SU-DHL-6 (cell line): ENCODE measurements at regions not wholly inside any gene's neighbourhood (a gene's known extent, or its start where the extent isn't known, plus 50 kb on each side); places are given as distances from the start of the nearest gene placed in this dataset.
A peak's percentile ranks its signal among the peaks of the same experiment; 100 is the strongest.

Source experiments
- H2AFZ ChIP-seq: fragments of 200-600 bp; sonication (generic); 2 replicates; pipeline ENCODE4 v1.6.1; 2014; ENCODE audit warnings: low read depth, mild to moderate bottlenecking, moderate library complexity, mixed read lengths, antibody characterized with exemption, low read length; ENCODE audit not compliant: severe bottlenecking
- H3F3A ChIP-seq: fragments of 200-600 bp; shearing (Covaris generic); 2 replicates; pipeline ENCODE4 v1.6.0; 2016; ENCODE audit warnings: antibody characterized with exemption, mild to moderate bottlenecking; ENCODE audit not compliant: insufficient read depth
- H3K27ac ChIP-seq: fragments of 200-600 bp; sonication (generic); 2 replicates; pipeline ENCODE4 v1.5.1; 2016; ENCODE audit warnings: low read depth, mild to moderate bottlenecking, low read length, moderate library complexity, mixed read lengths
- H3K27me3 ChIP-seq: fragments of 200-600 bp; sonication (generic), shearing (Covaris generic); 2 replicates; pipeline ENCODE4 v1.6.0; 2014; ENCODE audit warnings: mild to moderate bottlenecking, low read length
- H3K36me3 ChIP-seq: fragments of 200-600 bp; sonication (generic); 2 replicates; pipeline ENCODE4 v1.6.1; 2014; ENCODE audit warnings: mild to moderate bottlenecking, low read length, mixed read lengths
- H3K4me2 ChIP-seq: fragments of 300-600, 200-600 bp; shearing (Covaris generic), sonication (generic); 2 replicates; pipeline ENCODE4 v1.6.0; 2014; ENCODE audit warnings: low read length, low read depth, mild to moderate bottlenecking; ENCODE audit not compliant: poor library complexity, severe bottlenecking
- H3K4me3 ChIP-seq: fragments of 200-600 bp; sonication (generic); 2 replicates; pipeline ENCODE4 v1.5.1; 2014; ENCODE audit warnings: antibody characterized with exemption, low read length, mild to moderate bottlenecking, mixed read lengths; ENCODE audit not compliant: insufficient read depth, poor library complexity, severe bottlenecking
- H3K79me2 ChIP-seq: fragments of 200-600 bp; sonication (generic); 2 replicates; pipeline ENCODE4 v1.6.1; 2014; ENCODE audit warnings: mild to moderate bottlenecking, low read length, moderate library complexity; ENCODE audit not compliant: insufficient read depth
- H3K9ac ChIP-seq: fragments of 200-600 bp; sonication (generic); 2 replicates; pipeline ENCODE4 v1.7.0; 2014; ENCODE audit warnings: mild to moderate bottlenecking, low read length
- H3K9me2 ChIP-seq: fragments of 200-600 bp; sonication (generic); replicated peaks from 2 replicates; pipeline ENCODE4 v1.6.1; 2014; ENCODE audit warnings: low read length; ENCODE audit not compliant: insufficient read depth
- H3K9me3 ChIP-seq: fragments of 200-600 bp; sonication (generic); 2 replicates; pipeline ENCODE4 v1.6.1; 2014; ENCODE audit warnings: low read length, mixed read lengths; ENCODE audit not compliant: insufficient read depth
- H4K20me1 ChIP-seq: fragments of 200-600 bp; sonication (generic); 2 replicates; pipeline ENCODE4 v1.6.1; 2014; ENCODE audit warnings: low read depth, mild to moderate bottlenecking, antibody characterized with exemption, low read length, moderate library complexity, mixed read lengths
- EZH2phosphoT487 ChIP-seq: fragments of 200-600 bp; sonication (generic), shearing (Covaris generic); conservative IDR thresholded peaks from 2 replicates; pipeline ENCODE4 v1.6.1; 2018; ENCODE audit warnings: mild to moderate bottlenecking, antibody characterized with exemption, low read length, moderate library complexity, mixed read lengths
- TF ChIP-seq, protein P1 (sequence below): fragments of 200-600 bp; sonication (generic); IDR thresholded peaks from one replicate; pipeline ENCODE4 v1.5.1; 2017; ENCODE audit warnings: antibody characterized with exemption, mild to moderate bottlenecking, low read length, moderate library complexity; ENCODE audit not compliant: insufficient read depth, poor library complexity, severe bottlenecking

DNA sequence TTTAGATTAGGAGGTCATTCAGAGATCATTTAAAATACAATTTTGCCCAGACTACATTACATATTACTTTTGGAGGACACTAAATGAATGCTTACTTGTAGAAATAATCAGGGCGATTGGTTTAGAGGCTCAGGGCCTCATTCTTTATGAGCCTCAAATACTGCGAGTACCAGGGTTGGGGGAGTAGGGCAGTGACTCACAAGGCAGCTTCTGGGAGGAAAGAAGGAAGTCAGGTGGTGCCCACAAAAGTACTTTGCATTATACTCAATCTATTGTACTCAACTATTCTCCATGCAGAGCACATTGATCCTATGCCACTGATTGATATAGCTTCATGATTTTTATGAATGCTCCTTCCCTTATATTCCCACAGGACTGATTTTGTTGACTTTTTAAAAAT, 166.9 kb downstream of the SOCS6 start:
- Histone ChIP-seq H3K36me3 (no peaks in the 10 kb centered on the region), H3K9me2 (no peaks in the 10 kb centered on the region), H3K9ac (no peak overlapping the region), H3K27me3 (no peaks in the 10 kb centered on the region), H3K4me2 (no peak overlapping the region), H4K20me1 (no peaks in the 10 kb centered on the region), H3K9me3 (no peaks in the 10 kb centered on the region), H3K27ac (no peak overlapping the region), H2AFZ (no peak overlapping the region), H3K79me2 (no peaks in the 10 kb centered on the region), H3K4me3 (no peak overlapping the region), H3F3A (no peaks in the 10 kb centered on the region)
- TF ChIP-seq, protein P1, sequence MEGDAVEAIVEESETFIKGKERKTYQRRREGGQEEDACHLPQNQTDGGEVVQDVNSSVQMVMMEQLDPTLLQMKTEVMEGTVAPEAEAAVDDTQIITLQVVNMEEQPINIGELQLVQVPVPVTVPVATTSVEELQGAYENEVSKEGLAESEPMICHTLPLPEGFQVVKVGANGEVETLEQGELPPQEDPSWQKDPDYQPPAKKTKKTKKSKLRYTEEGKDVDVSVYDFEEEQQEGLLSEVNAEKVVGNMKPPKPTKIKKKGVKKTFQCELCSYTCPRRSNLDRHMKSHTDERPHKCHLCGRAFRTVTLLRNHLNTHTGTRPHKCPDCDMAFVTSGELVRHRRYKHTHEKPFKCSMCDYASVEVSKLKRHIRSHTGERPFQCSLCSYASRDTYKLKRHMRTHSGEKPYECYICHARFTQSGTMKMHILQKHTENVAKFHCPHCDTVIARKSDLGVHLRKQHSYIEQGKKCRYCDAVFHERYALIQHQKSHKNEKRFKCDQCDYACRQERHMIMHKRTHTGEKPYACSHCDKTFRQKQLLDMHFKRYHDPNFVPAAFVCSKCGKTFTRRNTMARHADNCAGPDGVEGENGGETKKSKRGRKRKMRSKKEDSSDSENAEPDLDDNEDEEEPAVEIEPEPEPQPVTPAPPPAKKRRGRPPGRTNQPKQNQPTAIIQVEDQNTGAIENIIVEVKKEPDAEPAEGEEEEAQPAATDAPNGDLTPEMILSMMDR: no peak
- no peak for TF ChIP-seq EZH2phosphoT487

- Histone ChIP-seq H3K4me2 (no peak overlapping the region), H4K20me1 (no peaks in the 10 kb centered on the region), H3K9me3 (no peaks in the 10 kb centered on the region), H3F3A (no peaks in the 10 kb centered on the region; the same call in 1 of the 2 replicates), H3K27ac (no peak overlapping the region), H3K27me3 (no peaks in the 10 kb centered on the region), H2AFZ (no peak overlapping the region), H3K36me3 (no peaks in the 10 kb centered on the region), H3K79me2 (no peaks in the 10 kb centered on the region), H3K9me2 (no peaks in the 10 kb centered on the region), H3K9ac (no peak overlapping the region), H3K4me3 (no peak overlapping the region)
- TF ChIP-seq EZH2phosphoT487: no peak
- TF ChIP-seq, protein P1: peak; percentile 62
These were observed 166.0 kb downstream of the SOCS6 start for GRCh38 chr18:70454704-70455322.

- H3K36me3 ChIP-seq: no peaks in the 10 kb centered on the region
- no peak overlapping the region for H3K4me3 ChIP-seq
- H4K20me1 ChIP-seq: no peaks in the 10 kb centered on the region
- TF ChIP-seq EZH2phosphoT487: no peak
- TF ChIP-seq, protein P1: no peak
- no peak overlapping the region for H3K4me2 ChIP-seq
- no peak overlapping the region for H3K9ac ChIP-seq
- no peaks in the 10 kb centered on the region for H3K27me3 ChIP-seq
- H3K9me3 ChIP-seq: no peaks in the 10 kb centered on the region
- no peaks in the 10 kb centered on the region for H3K9me2 ChIP-seq
- no peaks in the 10 kb centered on the region for H3K79me2 ChIP-seq
- no peak overlapping the region for H3K27ac ChIP-seq
- no peaks in the 10 kb centered on the region; the same call in 1 of the 2 replicates for H3F3A ChIP-seq
- no peak overlapping the region for H2AFZ ChIP-seq
These were observed 164.4 kb downstream of the SOCS6 start for GRCh38 chr18:70453058-70453775.
